BJ (cell line): ENCODE measurements at regions not wholly inside any gene's neighbourhood (a gene's known extent, or its start where the extent isn't known, plus 50 kb on each side); places are given as distances from the start of the nearest gene placed in this dataset.

Experiments
- CTCF ChIA-PET: fragments of 350-600 bp; formaldehyde crosslinking; extraction: SDS; loops from one replicate; lab custom pipeline; 2021; ENCODE audit warnings: antibody characterized with exemption, inconsistent platforms; lab: Yijun Ruan, JAX
- POLR2A ChIA-PET: fragments of 300-600 bp; sonication (Branson Sonifier 250); formaldehyde crosslinking; extraction: SDS; loops from one replicate; lab custom pipeline; 2021; ENCODE audit warnings: antibody characterized with exemption; lab: Charles Lee
- DNase-seq: peaks from one replicate; pipeline ENCODE4 v3.0.0-alpha.2; 2011; ENCODE audit warnings: low read depth
- H3K27me3 ChIP-seq: 2 replicates; pipeline ENCODE4 v1.6.0; 2011; ENCODE audit warnings: low read length; ENCODE audit not compliant: control insufficient read depth, insufficient read depth
- H3K36me3 ChIP-seq: 2 replicates; pipeline ENCODE4 v1.5.1; 2011; ENCODE audit warnings: low read length; ENCODE audit not compliant: control insufficient read depth, insufficient read depth
- H3K4me3 ChIP-seq: 2 replicates; pipeline ENCODE4 v1.5.1; 2011; ENCODE audit warnings: low read depth, mild to moderate bottlenecking, control low read depth, low read length
- CTCF ChIP-seq: IDR thresholded peaks from 2 replicates; pipeline ENCODE4 v1.5.1; 2011; ENCODE audit warnings: low read depth, mild to moderate bottlenecking, control low read depth, inconsistent platforms, low read length, moderate library complexity; ENCODE audit not compliant: insufficient read depth

GRCh38 chr13:44695520-44695919 is 119.4 kb upstream of the TSC22D1 start:
- Histone ChIP-seq H3K36me3 (no peaks in the 10 kb centered on the region), H3K27me3 (no peaks in the 10 kb centered on the region), H3K4me3 (no peak overlapping the region)
- TF ChIP-seq CTCF: no peak
- POLR2A ChIA-PET: no interaction called here
- CTCF ChIA-PET: interaction anchor here (0.6 to 1.6 kb wide), 3 partner anchors 9 to 55 kb away, joined by 3 to 5 read pairs (median 3); no protein-coding TSS in a partner anchor
- DNase-seq: no peak

GRCh38 chr13:44694842-44695241 is 118.7 kb upstream of the TSC22D1 start:
- no peak for DNase-seq
- Histone ChIP-seq H3K4me3 (no peak overlapping the region), H3K36me3 (no peaks in the 10 kb centered on the region), H3K27me3 (no peaks in the 10 kb centered on the region)
- ChIA-PET POLR2A (no interaction called here), CTCF (interaction anchor here (0.8 to 1.6 kb wide), 3 partner anchors 9 to 25 kb away, joined by 3 to 5 read pairs (median 3); no protein-coding TSS in a partner anchor)
- no peak for TF ChIP-seq CTCF

DNA sequence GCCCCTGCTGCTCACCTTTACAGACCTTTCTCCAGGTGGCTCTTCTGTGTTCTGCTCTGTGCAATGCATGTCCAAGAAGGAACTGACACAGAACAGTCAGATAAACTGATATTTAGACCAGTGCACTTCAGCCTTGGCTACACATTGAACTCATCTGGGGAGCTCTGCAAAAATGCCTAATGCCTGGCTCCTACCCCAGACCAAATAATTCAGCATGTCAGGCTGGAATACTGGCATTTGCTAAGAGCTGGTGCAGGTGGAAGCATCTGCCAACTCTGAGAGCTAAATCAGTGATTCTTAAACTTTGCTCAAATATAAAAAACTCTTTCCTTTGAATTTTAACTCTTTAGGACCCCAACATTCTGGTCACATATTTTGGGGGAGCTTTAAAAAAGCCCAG is 118.2 kb upstream of the TSC22D1 start:
- Histone ChIP-seq H3K4me3 (no peak overlapping the region), H3K36me3 (no peaks in the 10 kb centered on the region), H3K27me3 (no peaks in the 10 kb centered on the region)
- no peak for DNase-seq
- ChIA-PET CTCF (interaction anchor here (0.8 to 1.5 kb wide), 2 partner anchors 8 to 25 kb away, joined by 3 to 5 read pairs; no protein-coding TSS in a partner anchor), POLR2A (no interaction called here)
- TF ChIP-seq CTCF: no peak

- ChIA-PET POLR2A (no interaction called here), CTCF (no interaction called here)
- DNase-seq: no peak
- Histone ChIP-seq H3K36me3 (no peaks in the 10 kb centered on the region), H3K4me3 (no peak overlapping the region), H3K27me3 (no peaks in the 10 kb centered on the region)
- no peak for TF ChIP-seq CTCF
These were observed 117.1 kb upstream of the TSC22D1 start for GRCh38 chr13:44693156-44693764.

- DNase-seq: no peak
- CTCF ChIA-PET: no interaction called here
- no peak for TF ChIP-seq CTCF
- Histone ChIP-seq H3K27me3 (no peaks in the 10 kb centered on the region), H3K36me3 (no peaks in the 10 kb centered on the region), H3K4me3 (no peak overlapping the region)
- POLR2A ChIA-PET: no interaction called here
These were observed 116.1 kb upstream of the TSC22D1 start for GRCh38 chr13:44692173-44692713.
